Muscle of arm (tissue), 1 donor: ENCODE measurements at regions not wholly inside any gene's neighbourhood (a gene's known extent, or its start where the extent isn't known, plus 50 kb on each side); places are given as distances from the start of the nearest gene placed in this dataset.
A peak's percentile ranks its signal among the peaks of the same experiment; 100 is the strongest.

Source experiments
- DNase-seq: peaks from one replicate; pipeline ENCODE4 v3.0.0-alpha.2; 2013

- DNase-seq: no peak
Observed at GRCh38 chr3:94179059-94179458, 116.2 kb downstream of the NSUN3 start.

- DNase-seq: no peak
Observed at GRCh38 chr3:94183551-94183950, 120.7 kb downstream of the NSUN3 start.

GRCh38 chr3:94184781-94185180 is 121.9 kb downstream of the NSUN3 start:
- no peak for DNase-seq

GRCh38 chr3:94185753-94186152 is 122.9 kb downstream of the NSUN3 start:
- DNase-seq: no peak

- no peak for DNase-seq
Observed at GRCh38 chr3:94187697-94188096, 124.8 kb downstream of the NSUN3 start.

GRCh38 chr3:94195381-94195780 is 132.5 kb downstream of the NSUN3 start:
- DNase-seq: no peak

GRCh38 chr3:94206291-94206690 is 143.4 kb downstream of the NSUN3 start:
- DNase-seq: no peak

GRCh38 chr3:94210256-94210655 is 147.4 kb downstream of the NSUN3 start:
- DNase-seq: no peak

- no peak for DNase-seq
Observed at GRCh38 chr3:94217406-94217805, 154.5 kb downstream of the NSUN3 start.

GRCh38 chr3:94220426-94220825 is 157.6 kb downstream of the NSUN3 start:
- no peak for DNase-seq

- DNase-seq: no peak
Observed at GRCh38 chr3:94221829-94222228, 159.0 kb downstream of the NSUN3 start.

GRCh38 chr3:94225148-94225865 is 162.4 kb downstream of the NSUN3 start:
- no peak for DNase-seq

- DNase-seq: no peak
Observed at GRCh38 chr3:94226078-94226477, 163.2 kb downstream of the NSUN3 start.

GRCh38 chr3:94232921-94233320 is 170.1 kb downstream of the NSUN3 start:
- DNase-seq: no peak

GRCh38 chr3:94234177-94234788 is 171.4 kb downstream of the NSUN3 start:
- DNase-seq: peak; percentile 13

- no peak for DNase-seq
Observed at GRCh38 chr3:94241986-94242385, 179.1 kb downstream of the NSUN3 start.

- peak; percentile 55 for DNase-seq
Observed at GRCh38 chr3:94246171-94246570, 183.3 kb downstream of the NSUN3 start.

GRCh38 chr3:94248042-94248441 is 185.2 kb downstream of the NSUN3 start:
- no peak for DNase-seq

- peak; percentile 57 for DNase-seq
Observed at GRCh38 chr3:94249491-94250079, 186.7 kb downstream of the NSUN3 start.

- no peak for DNase-seq
Observed at GRCh38 chr3:94251566-94251965, 188.7 kb downstream of the NSUN3 start.

GRCh38 chr3:94252316-94252715 is 189.5 kb downstream of the NSUN3 start:
- DNase-seq: no peak

GRCh38 chr3:94256888-94257813 is 194.3 kb downstream of the NSUN3 start:
- DNase-seq: no peak
